ENCODE measurements at regions not wholly inside any gene's neighbourhood (a gene's known extent, or its start where the extent isn't known, plus 50 kb on each side); places are given as distances from the start of the nearest gene placed in this dataset.
A peak's percentile ranks its signal among the peaks of the same experiment; 100 is the strongest.

DNA sequence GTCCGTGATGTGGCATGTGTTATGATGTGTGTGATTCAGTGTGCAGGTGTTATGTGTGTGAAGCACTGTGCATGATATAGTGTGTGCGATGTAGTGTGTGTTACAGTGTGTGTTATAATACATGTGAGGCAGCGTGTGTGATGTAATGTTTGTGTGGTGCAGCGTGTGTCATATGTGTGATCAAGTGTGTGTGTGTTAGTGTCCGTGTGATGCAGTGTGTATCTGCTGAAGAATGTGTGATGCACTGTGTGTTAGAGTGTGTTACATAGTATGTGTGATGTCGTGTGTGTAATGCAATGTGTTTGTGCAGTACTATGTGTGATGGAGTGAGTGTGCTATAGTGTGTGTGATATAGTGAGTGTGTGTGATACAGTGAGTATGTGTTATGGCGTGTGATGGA lies 182.8 kb upstream of the SOX11 start:
- no peak for DNase-seq (ENCODE audit: insufficient read length, low spot score)
- TF ChIP-seq, protein P1, sequence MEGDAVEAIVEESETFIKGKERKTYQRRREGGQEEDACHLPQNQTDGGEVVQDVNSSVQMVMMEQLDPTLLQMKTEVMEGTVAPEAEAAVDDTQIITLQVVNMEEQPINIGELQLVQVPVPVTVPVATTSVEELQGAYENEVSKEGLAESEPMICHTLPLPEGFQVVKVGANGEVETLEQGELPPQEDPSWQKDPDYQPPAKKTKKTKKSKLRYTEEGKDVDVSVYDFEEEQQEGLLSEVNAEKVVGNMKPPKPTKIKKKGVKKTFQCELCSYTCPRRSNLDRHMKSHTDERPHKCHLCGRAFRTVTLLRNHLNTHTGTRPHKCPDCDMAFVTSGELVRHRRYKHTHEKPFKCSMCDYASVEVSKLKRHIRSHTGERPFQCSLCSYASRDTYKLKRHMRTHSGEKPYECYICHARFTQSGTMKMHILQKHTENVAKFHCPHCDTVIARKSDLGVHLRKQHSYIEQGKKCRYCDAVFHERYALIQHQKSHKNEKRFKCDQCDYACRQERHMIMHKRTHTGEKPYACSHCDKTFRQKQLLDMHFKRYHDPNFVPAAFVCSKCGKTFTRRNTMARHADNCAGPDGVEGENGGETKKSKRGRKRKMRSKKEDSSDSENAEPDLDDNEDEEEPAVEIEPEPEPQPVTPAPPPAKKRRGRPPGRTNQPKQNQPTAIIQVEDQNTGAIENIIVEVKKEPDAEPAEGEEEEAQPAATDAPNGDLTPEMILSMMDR (IDR thresholded peaks at IDR 0.05; ENCODE audit: insufficient read depth, missing control alignments) = no peak
- peak; percentile 48 for FAIRE-seq

GRCh38 chr2:5510082-5510481 lies 182.1 kb upstream of the SOX11 start:
- FAIRE-seq (no peak), DNase-seq (ENCODE audit: insufficient read length, low spot score) (no peak)
- TF ChIP-seq, protein P1 (IDR thresholded peaks at IDR 0.05; ENCODE audit: insufficient read depth, missing control alignments) = no peak

- FAIRE-seq = no peak
- TF ChIP-seq, protein P1 (IDR thresholded peaks at IDR 0.05; ENCODE audit: insufficient read depth, missing control alignments) = no peak
Observed at GRCh38 chr2:5515693-5516092, 176.5 kb upstream of the SOX11 start.

DNA sequence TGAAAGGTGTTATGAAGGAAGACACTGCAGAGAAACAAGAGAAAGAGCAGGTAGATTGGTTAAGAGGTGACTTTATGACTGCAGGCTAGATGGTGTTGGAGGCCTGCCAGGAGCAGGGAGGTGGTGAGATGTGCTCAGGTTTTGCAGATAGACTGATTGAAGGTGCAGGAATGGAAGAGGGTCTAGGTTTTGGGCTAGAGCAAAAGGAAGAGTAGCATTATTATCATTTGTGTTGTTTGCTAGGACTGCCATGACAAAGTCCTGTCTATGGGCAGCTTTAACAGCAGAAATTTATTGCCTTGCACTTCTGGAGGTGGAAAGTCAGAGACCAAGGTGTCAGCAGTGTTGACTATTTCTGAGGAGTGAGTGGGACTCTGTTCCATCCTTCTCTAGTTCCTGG lies 172.9 kb upstream of the SOX11 start:
- DNase-seq (ENCODE audit: insufficient read length, low spot score) (no peak), FAIRE-seq (no peak)
- TF ChIP-seq, protein P1 (IDR thresholded peaks at IDR 0.05; ENCODE audit: insufficient read depth, missing control alignments) = no peak

More at GRCh38 chr2:5515693-5516092, 176.5 kb upstream of the SOX11 start:
- DNase-seq (ENCODE audit: insufficient read length, low spot score) = no peak

- TF ChIP-seq, protein P1 (IDR thresholded peaks at IDR 0.05; ENCODE audit: insufficient read depth, missing control alignments) = no peak
- no peak for FAIRE-seq
- no peak for DNase-seq (ENCODE audit: insufficient read length, low spot score)
Observed at GRCh38 chr2:5520463-5520972, 171.7 kb upstream of the SOX11 start.

- no peak for DNase-seq (ENCODE audit: insufficient read length, low spot score)
- TF ChIP-seq, protein P1 (IDR thresholded peaks at IDR 0.05; ENCODE audit: insufficient read depth, missing control alignments) = no peak
- FAIRE-seq = no peak
Observed at GRCh38 chr2:5521461-5521860, 170.7 kb upstream of the SOX11 start.

- no peak for DNase-seq (ENCODE audit: insufficient read length, low spot score)
- TF ChIP-seq, protein P1 (IDR thresholded peaks at IDR 0.05; ENCODE audit: insufficient read depth, missing control alignments) = no peak
- FAIRE-seq = no peak
Observed at GRCh38 chr2:5524551-5524950, 167.6 kb upstream of the SOX11 start.

Measured in D721Med (cell line).